Left cardiac atrium (tissue), 4 donors: ENCODE measurements at regions not wholly inside any gene's neighbourhood (a gene's known extent, or its start where the extent isn't known, plus 50 kb on each side); places are given as distances from the start of the nearest gene placed in this dataset.
"Not testable (repeated sequence)": the region's sequence is repeated elsewhere in the genome, so short reads cannot be mapped to it uniquely, and the experiment has no call there.

Experiments
- ATAC-seq, 2 donors: fragments of 200-7000 bp; cut with Tn5 transposase; one replicate each; pipeline ENCODE4 v1.9.1; 2020; ENCODE audit warnings: mild to moderate bottlenecking in 2 of 2, moderate library complexity in 2 of 2
- DNase-seq: peaks from one replicate; pipeline ENCODE4 v3.0.0-alpha.2; 2020
- intact Hi-C, 2 donors: fragments of 100-400 bp; cut with DNase I; formaldehyde crosslinking; loops; one replicate each; pipeline versions ENCODE4 v1.14.1 to v1.15.1; 2022 to 2023
- donor health status: DM: no; HTN: yes; CAD: no.
- donor health status: DM: no; HTN: yes; CAD: no; lungs with severe emphysema.
- donor health status: DM: yes; HTN: yes; CAD: no.
- donor health status: Dilated cardiomyopathy.

DNA sequence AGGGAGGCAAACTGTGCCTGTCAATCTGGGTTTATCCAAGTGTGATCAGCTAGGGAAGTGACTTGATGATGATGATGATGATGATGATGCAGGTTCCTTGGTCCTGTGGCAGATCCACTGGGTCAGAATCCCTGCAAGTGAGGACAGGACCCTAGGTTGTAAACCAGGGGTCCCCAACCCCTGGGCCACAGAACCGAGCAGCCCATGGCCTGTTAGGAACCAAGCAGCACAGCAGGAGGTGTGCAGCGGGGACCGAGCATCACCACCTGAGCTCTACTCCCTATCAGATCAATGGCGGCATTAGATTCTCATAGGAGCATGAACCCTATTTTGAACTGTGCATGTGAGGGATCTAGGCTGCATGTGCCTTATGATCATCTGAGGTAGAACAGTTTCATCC, 144.7 kb upstream of the PDE1C start:
- ATAC-seq (no peak), DNase-seq (no peak)
- intact Hi-C loops = loop anchor here in 1 of 2 donors (5.0 kb wide), 1 partner anchor 137 kb away; no protein-coding TSS in a partner anchor

GRCh38 chr7:32212321-32212720, 142.1 kb upstream of the PDE1C start:
- intact Hi-C loops = loop anchor here in 1 of 2 donors (5.0 kb wide), 1 partner anchor 140 kb away; no protein-coding TSS in a partner anchor
- no peak for DNase-seq
- no peak for ATAC-seq

GRCh38 chr7:32206987-32207386, 136.8 kb upstream of the PDE1C start:
- intact Hi-C loops = no loop called here
- DNase-seq (no peak), ATAC-seq (peak; percentile 39 to 46)

GRCh38 chr7:32206488-32206887, 136.3 kb upstream of the PDE1C start:
- no peak for ATAC-seq
- intact Hi-C loops = no loop called here

DNA sequence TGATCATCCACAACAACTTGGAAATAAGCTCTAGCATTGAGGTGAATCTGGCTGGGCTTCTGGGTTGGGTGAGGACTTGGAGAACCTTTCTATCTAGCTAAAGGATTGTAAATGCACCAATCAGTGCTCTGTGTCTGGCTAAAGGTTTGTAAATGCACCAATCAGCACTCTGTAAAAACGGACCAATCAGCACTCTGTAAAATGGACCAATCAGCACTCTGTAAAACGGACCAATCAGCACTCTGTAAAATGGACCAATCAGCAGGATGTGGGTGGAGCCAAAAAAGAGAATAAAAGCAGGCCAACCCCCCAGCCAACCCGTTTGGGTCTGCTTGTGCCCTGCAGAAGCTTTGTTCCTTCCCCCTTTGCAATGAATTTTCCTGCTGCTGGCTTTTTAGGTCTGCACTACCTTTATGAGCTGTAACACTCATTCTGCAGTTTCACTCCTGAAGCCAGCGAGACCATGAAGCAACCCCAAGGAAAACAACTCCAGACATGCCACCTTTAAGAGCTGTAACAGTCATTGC, 135.2 kb upstream of the PDE1C start:
- not testable (repeated sequence) for ATAC-seq
- intact Hi-C loops = loop anchor here in 1 of 2 donors (2.0 kb wide), 1 partner anchor 461 kb away; no protein-coding TSS in a partner anchor

More at GRCh38 chr7:32206488-32206887, 136.3 kb upstream of the PDE1C start:
- DNase-seq = no peak

DNA sequence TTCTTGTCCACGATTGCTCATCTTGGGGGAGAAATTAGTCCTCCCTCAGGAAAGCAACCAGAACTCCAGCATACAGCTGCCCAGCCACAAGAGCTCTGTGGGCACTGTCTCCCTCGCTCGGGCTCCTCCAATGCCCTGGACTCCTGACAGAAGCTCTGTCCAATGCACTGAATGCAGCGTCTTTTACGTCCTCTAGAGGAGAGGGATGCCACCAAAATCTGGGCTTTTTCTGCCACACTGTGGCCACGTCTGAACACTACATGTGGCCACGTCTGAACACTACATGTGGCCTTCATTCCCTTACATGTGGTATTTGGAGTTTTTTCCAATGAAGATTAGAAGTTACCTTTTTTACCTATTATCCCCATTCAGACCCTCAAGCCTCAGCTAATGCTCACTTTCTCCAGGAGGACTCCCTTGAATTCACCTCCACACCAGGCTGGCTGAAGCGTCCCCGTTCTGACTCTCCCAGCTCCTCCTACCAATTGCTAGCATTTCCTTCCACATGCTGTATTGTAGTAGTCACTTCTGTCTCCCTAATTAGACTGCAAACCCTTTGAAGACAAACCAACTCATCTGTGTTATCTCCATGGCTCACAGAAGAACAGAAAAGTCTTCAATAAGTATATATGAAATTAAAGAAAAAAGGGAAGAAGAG, 134.3 kb upstream of the PDE1C start:
- DNase-seq = peak; percentile 73
- intact Hi-C loops = loop anchor here (2.0 to 5.0 kb wide), 2 partner anchors 460 to 462 kb away; no protein-coding TSS in a partner anchor
- peak; percentile 96 to 97 for ATAC-seq

More for the DNA sequence above, 135.2 kb upstream of the PDE1C start:
- not testable (repeated sequence) for DNase-seq

- DNase-seq = no peak
- intact Hi-C loops = loop anchor here in 1 of 2 donors (5.0 kb wide), 1 partner anchor 458 kb away; no protein-coding TSS in a partner anchor
- no peak for ATAC-seq
These were observed 130.4 kb upstream of the PDE1C start for GRCh38 chr7:32200646-32201045.

- intact Hi-C loops = no loop called here
- DNase-seq (no peak), ATAC-seq (no peak)
These were observed 124.3 kb upstream of the PDE1C start for GRCh38 chr7:32194537-32194936.

GRCh38 chr7:32191305-32191704, 121.1 kb upstream of the PDE1C start:
- DNase-seq (no peak), ATAC-seq (no peak)
- intact Hi-C loops = no loop called here

GRCh38 chr7:32179567-32179966, 109.4 kb upstream of the PDE1C start:
- intact Hi-C loops = no loop called here
- ATAC-seq (peak in 1 of 2 donors; percentile 76), DNase-seq (no peak)

- no peak for DNase-seq
- intact Hi-C loops = no loop called here
- no peak for ATAC-seq
These were observed 108.6 kb upstream of the PDE1C start for GRCh38 chr7:32178677-32179366.

- intact Hi-C loops = no loop called here
- DNase-seq (no peak), ATAC-seq (no peak)
These were observed 107.0 kb upstream of the PDE1C start for GRCh38 chr7:32177232-32177631.

GRCh38 chr7:32175099-32175498, 104.9 kb upstream of the PDE1C start:
- intact Hi-C loops = no loop called here
- DNase-seq = no peak
- no peak for ATAC-seq

- intact Hi-C loops = no loop called here
- DNase-seq = no peak
- ATAC-seq = no peak
These were observed 101.0 kb upstream of the PDE1C start for GRCh38 chr7:32171248-32171647.

GRCh38 chr7:32170838-32171237, 100.6 kb upstream of the PDE1C start:
- no peak for ATAC-seq
- no peak for DNase-seq
- intact Hi-C loops = no loop called here

DNA sequence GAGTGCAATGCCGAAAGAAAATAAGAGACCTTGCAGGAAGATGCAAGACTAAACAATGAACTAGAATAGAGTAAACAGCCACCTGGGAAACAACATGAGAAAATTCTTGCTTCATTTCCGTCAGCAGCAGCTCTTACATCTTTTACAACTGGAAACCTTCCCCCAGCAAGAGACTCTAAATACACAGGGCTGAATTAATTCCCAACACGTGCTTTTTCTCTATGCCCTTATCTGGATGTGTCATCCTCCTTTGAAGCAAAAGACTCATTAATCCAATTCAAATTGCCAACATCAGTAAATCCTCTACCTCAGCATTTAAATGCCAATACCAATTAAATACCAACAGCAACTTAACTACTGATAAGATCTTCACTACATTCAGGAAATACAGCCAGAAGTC, 99.0 kb upstream of the PDE1C start:
- ATAC-seq (no peak), DNase-seq (no peak)
- intact Hi-C loops = loop anchor here in 1 of 2 donors (5.0 to 10.0 kb wide), 2 partner anchors 294 to 387 kb away; no protein-coding TSS in a partner anchor

- intact Hi-C loops = loop anchor here in 1 of 2 donors (5.0 to 10.0 kb wide), 2 partner anchors 293 to 386 kb away; no protein-coding TSS in a partner anchor
- ATAC-seq (no peak), DNase-seq (no peak)
These were observed 97.6 kb upstream of the PDE1C start for GRCh38 chr7:32167815-32168214.

DNA sequence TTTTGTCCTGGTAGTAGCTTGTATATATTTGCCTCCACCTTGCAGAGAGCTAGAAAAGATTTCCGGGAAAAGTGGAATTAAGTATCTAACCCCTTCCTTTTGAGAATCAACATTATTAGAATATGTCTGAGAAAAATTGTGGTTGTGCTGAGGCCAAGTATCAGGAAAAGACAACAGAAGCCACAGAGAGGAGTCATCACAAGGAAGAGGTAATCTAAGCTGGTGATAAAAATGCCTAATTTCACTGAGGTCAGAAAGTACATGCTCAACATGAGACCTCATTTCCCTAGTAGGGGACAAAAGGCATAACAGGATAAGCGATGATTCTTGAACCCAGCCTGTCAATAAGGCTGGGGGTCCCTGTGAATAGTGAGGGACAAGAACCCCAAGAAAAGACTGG, 97.0 kb upstream of the PDE1C start:
- DNase-seq (no peak), ATAC-seq (no peak)
- intact Hi-C loops = loop anchor here in 1 of 2 donors (5.0 to 10.0 kb wide), 2 partner anchors 292 to 385 kb away; no protein-coding TSS in a partner anchor

GRCh38 chr7:32164341-32164996, 94.3 kb upstream of the PDE1C start:
- peak; percentile 63 to 70 for ATAC-seq
- intact Hi-C loops = loop anchor here in 1 of 2 donors (10.0 kb wide), 1 partner anchor 290 kb away; no protein-coding TSS in a partner anchor

More at GRCh38 chr7:32164341-32164996, 94.3 kb upstream of the PDE1C start:
- no peak for DNase-seq
